ENCODE measurements at regions not wholly inside any gene's neighbourhood (a gene's known extent, or its start where the extent isn't known, plus 50 kb on each side); places are given as distances from the start of the nearest gene placed in this dataset.

GRCh38 chr20:6421321-6422248 lies 298.8 kb upstream of the FERMT1 start:
- Histone ChIP-seq H3K9me3 (no peaks in the 10 kb centered on the region), H3K4me1 (no peaks in the 10 kb centered on the region), H3K4me3 (no peak overlapping the region), H3K36me3 (no peaks in the 10 kb centered on the region), H3K27me3 (replicated peaks in 1 of 7) (no peaks in the 10 kb centered on the region), H3K27ac (no peak overlapping the region)
- intact Hi-C loops (cut with DNase I; ENCODE audit: low total_unique reads), result no loop called here
- TF ChIP-seq, protein P1, sequence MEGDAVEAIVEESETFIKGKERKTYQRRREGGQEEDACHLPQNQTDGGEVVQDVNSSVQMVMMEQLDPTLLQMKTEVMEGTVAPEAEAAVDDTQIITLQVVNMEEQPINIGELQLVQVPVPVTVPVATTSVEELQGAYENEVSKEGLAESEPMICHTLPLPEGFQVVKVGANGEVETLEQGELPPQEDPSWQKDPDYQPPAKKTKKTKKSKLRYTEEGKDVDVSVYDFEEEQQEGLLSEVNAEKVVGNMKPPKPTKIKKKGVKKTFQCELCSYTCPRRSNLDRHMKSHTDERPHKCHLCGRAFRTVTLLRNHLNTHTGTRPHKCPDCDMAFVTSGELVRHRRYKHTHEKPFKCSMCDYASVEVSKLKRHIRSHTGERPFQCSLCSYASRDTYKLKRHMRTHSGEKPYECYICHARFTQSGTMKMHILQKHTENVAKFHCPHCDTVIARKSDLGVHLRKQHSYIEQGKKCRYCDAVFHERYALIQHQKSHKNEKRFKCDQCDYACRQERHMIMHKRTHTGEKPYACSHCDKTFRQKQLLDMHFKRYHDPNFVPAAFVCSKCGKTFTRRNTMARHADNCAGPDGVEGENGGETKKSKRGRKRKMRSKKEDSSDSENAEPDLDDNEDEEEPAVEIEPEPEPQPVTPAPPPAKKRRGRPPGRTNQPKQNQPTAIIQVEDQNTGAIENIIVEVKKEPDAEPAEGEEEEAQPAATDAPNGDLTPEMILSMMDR (IDR thresholded peaks at IDR 0.05 in 8 of 11, conservative IDR thresholded peaks at IDR 0.05 in 3 of 11), result no peak
- no peak for TF ChIP-seq POLR2A (IDR thresholded peaks at IDR 0.05)
- TF ChIP-seq POLR2AphosphoS5 (IDR thresholded peaks at IDR 0.05), result no peak
- no peak for DNase-seq
- 54 to 82% (median 72%) methylated on average over 8 of the region's 8 CpGs for WGBS, 5 donors

DNA sequence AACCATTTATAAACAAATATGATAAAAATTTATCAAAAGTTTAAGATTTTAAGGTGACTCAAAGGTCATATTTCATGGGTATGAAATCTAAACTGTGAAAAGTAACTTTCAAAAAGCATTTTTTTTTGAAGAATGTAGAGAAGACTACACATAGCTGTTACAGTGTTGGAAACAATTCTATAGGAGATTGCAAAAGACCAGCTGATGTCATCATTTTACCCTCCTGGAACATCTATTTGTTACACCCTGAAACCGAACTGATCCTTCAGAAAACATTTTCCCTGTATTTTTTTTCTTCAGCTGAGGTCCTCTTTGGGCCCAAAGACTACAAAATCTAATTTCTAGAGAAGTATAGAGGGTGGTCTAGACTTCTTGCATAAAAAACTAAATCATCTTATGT lies 297.5 kb upstream of the FERMT1 start:
- no peak for DNase-seq
- Histone ChIP-seq H3K27me3 (replicated peaks in 1 of 7) (no peaks in the 10 kb centered on the region), H3K27ac (no peak overlapping the region), H3K4me1 (no peaks in the 10 kb centered on the region), H3K4me3 (no peak overlapping the region), H3K9me3 (no peaks in the 10 kb centered on the region), H3K36me3 (no peaks in the 10 kb centered on the region)
- TF ChIP-seq POLR2A (IDR thresholded peaks at IDR 0.05), result no peak
- no peak for TF ChIP-seq POLR2AphosphoS5 (IDR thresholded peaks at IDR 0.05)
- TF ChIP-seq, protein P1 (IDR thresholded peaks at IDR 0.05 in 8 of 11, conservative IDR thresholded peaks at IDR 0.05 in 3 of 11), result no peak
- 48 to 61% (median 59%) methylated on average over 1 of the region's 1 CpG for WGBS, 5 donors
- intact Hi-C loops (cut with DNase I; ENCODE audit: low total_unique reads), result no loop called here

- H3K4me3 ChIP-seq, result no peak overlapping the region
- TF ChIP-seq POLR2A (IDR thresholded peaks at IDR 0.05) (no peak), POLR2AphosphoS5 (IDR thresholded peaks at IDR 0.05) (no peak)
- TF ChIP-seq, protein P1 (IDR thresholded peaks at IDR 0.05 in 8 of 11, conservative IDR thresholded peaks at IDR 0.05 in 3 of 11), result no peak
- H3K27me3 ChIP-seq (replicated peaks in 1 of 7), result no peaks in the 10 kb centered on the region
- intact Hi-C loops (cut with DNase I; ENCODE audit: low total_unique reads), result no loop called here
- no peaks in the 10 kb centered on the region for H3K36me3 ChIP-seq
- H3K4me1 ChIP-seq, result no peaks in the 10 kb centered on the region
- no peaks in the 10 kb centered on the region for H3K9me3 ChIP-seq
- H3K27ac ChIP-seq, result no peak overlapping the region
- no peak for DNase-seq
Measured at GRCh38 chr20:6418732-6419131, 295.9 kb upstream of the FERMT1 start.

- H3K36me3 ChIP-seq, result no peaks in the 10 kb centered on the region
- H3K27ac ChIP-seq, result no peak overlapping the region
- no peaks in the 10 kb centered on the region for H3K4me1 ChIP-seq
- 66 to 81% (median 73%) methylated on average over 2 of the region's 2 CpGs for WGBS, 5 donors
- no peak overlapping the region for H3K4me3 ChIP-seq
- H3K27me3 ChIP-seq (replicated peaks in 1 of 7), result no peaks in the 10 kb centered on the region
- TF ChIP-seq, protein P1 (IDR thresholded peaks at IDR 0.05 in 8 of 11, conservative IDR thresholded peaks at IDR 0.05 in 3 of 11), result no peak
- TF ChIP-seq POLR2AphosphoS5 (IDR thresholded peaks at IDR 0.05), result no peak
- TF ChIP-seq POLR2A (IDR thresholded peaks at IDR 0.05), result no peak
- intact Hi-C loops (cut with DNase I; ENCODE audit: low total_unique reads), result no loop called here
- no peaks in the 10 kb centered on the region for H3K9me3 ChIP-seq
- DNase-seq, result no peak
Measured at GRCh38 chr20:6416371-6416770, 293.5 kb upstream of the FERMT1 start.

Data from spleen (tissue), 11 donors.